ENCODE measurements at regions not wholly inside any gene's neighbourhood (a gene's known extent, or its start where the extent isn't known, plus 50 kb on each side); places are given as distances from the start of the nearest gene placed in this dataset.

- DNase-seq: peak in 1 of 3 donors; percentile 1
These were observed 139.2 kb downstream of the ADAMTS15 start for GRCh38 chr11:130587658-130588057.

- no peak for DNase-seq
These were observed 140.0 kb downstream of the ADAMTS15 start for GRCh38 chr11:130588471-130588870.

GRCh38 chr11:130592056-130592455 is 143.6 kb downstream of the ADAMTS15 start:
- no peak for DNase-seq

GRCh38 chr11:130593064-130593463 is 144.6 kb downstream of the ADAMTS15 start:
- DNase-seq: no peak

GRCh38 chr11:130598433-130598832 is 150.0 kb downstream of the ADAMTS15 start:
- no peak for DNase-seq

- DNase-seq: no peak
These were observed 150.7 kb downstream of the ADAMTS15 start for GRCh38 chr11:130599073-130599654.

GRCh38 chr11:130600139-130600538 is 151.7 kb downstream of the ADAMTS15 start:
- DNase-seq: no peak

- no peak for DNase-seq
These were observed 152.2 kb downstream of the ADAMTS15 start for GRCh38 chr11:130600616-130601015.

GRCh38 chr11:130601141-130601540 is 152.7 kb downstream of the ADAMTS15 start:
- peak; percentile 44 to 67 (median 56) for DNase-seq

- DNase-seq: no peak
These were observed 153.5 kb downstream of the ADAMTS15 start for GRCh38 chr11:130601764-130602460.

GRCh38 chr11:130602641-130603334 is 154.3 kb downstream of the ADAMTS15 start:
- no peak for DNase-seq

- no peak for DNase-seq
These were observed 155.0 kb downstream of the ADAMTS15 start for GRCh38 chr11:130603335-130603906.

GRCh38 chr11:130604606-130605005 is 156.2 kb downstream of the ADAMTS15 start:
- no peak for DNase-seq

GRCh38 chr11:130606178-130606577 is 157.7 kb downstream of the ADAMTS15 start:
- DNase-seq: no peak

- no peak for DNase-seq
These were observed 158.5 kb downstream of the ADAMTS15 start for GRCh38 chr11:130606781-130607511.

GRCh38 chr11:130608287-130608686 is 159.8 kb downstream of the ADAMTS15 start:
- no peak for DNase-seq

- DNase-seq: peak; percentile 10 to 20 (median 12)
These were observed 160.9 kb downstream of the ADAMTS15 start for GRCh38 chr11:130609121-130610035.

GRCh38 chr11:130611791-130612251 is 163.4 kb downstream of the ADAMTS15 start:
- peak; percentile 10 to 50 (median 36) for DNase-seq

- DNase-seq: peak; percentile 28 to 49 (median 46)
These were observed 163.9 kb downstream of the ADAMTS15 start for GRCh38 chr11:130612291-130612851.

- DNase-seq: no peak
These were observed 165.0 kb downstream of the ADAMTS15 start for GRCh38 chr11:130613396-130613795.

GRCh38 chr11:130614591-130614990 is 166.1 kb downstream of the ADAMTS15 start:
- DNase-seq: peak; percentile 22 to 41 (median 38)

All from suppressor macrophage treated with lipopolysaccharide for 1 hour (primary cell).